Heart left ventricle (tissue), 13 donors: ENCODE measurements at regions not wholly inside any gene's neighbourhood (a gene's known extent, or its start where the extent isn't known, plus 50 kb on each side); places are given as distances from the start of the nearest gene placed in this dataset.

Experiments used
- POLR2A ChIP-seq, 2 donors: fragments of 450-650 bp; IDR thresholded peaks; one replicate each; pipeline ENCODE4 v1.6.1; 2017; ENCODE audit warnings: antibody characterized with exemption in 2 of 2, mild to moderate bottlenecking in 2 of 2, moderate library complexity in 2 of 2
- TF ChIP-seq, protein P1 (sequence below), 12 donors: fragments of 200-600 bp; sonication (generic) in 4 of 12; IDR thresholded peaks; one replicate each; pipeline versions ENCODE4 v1.5.0 to v1.8.0; 2018 to 2022; ENCODE audit warnings: antibody characterized with exemption in 12 of 12, mild to moderate bottlenecking in 5 of 12
- donor health status: ischemic (EF 13 %, LVEDD 7.1; RV severe dilation, severe dysfunction).
- donor health status: DM: no; HTN: yes; CAD: no.
- donor health status: DM: no; HTN: no; CAD: no.
- donor health status: ischemic (EF 25% LVEDD 6.9; RV normal size, moderate dysfunction).
- donor health status: ischemic (EF 25% LVEDD 5.7; RV mildly dilated, moderate dysfunction).
- donor health status: ischemic (EF 35%, LVEDD 5.7; RV mildly dilated, moderate dysfunction).
- donor health status: nonischemic (EF 11% LVEDD 7.7; RV severe dilation, severe dysfunction).
- donor health status: DM: yes; HTN: yes; CAD: no.
- donor health status: PGD.
- donor health status: ischemic (EF 29% LVEDD 5.4; RV normal size, mild dysfunction).
- donor health status: nonischemic (EF 23%, LVEDD 6.1; RV moderate dilation, normal function).

DNA sequence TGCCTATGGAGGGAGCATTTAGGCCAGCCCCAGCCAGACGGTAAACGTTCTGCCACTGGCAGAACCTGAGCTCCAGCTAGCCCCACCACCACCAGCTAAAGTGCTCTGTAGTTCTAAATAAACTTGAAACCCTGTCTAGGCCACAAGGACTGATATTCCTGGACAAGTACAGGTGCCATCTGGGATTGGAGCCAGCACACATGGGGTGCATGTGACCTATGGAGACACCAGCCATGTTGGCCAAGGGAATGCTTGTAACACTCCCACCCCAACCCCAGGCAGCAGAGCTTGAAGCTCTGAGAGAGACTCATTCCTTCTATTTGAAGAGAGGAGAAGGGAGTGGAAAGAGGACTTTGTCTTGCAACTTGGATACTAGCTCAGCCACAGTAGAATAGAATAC is 284.5 kb upstream of the DCBLD2 start:
- TF ChIP-seq, protein P1, sequence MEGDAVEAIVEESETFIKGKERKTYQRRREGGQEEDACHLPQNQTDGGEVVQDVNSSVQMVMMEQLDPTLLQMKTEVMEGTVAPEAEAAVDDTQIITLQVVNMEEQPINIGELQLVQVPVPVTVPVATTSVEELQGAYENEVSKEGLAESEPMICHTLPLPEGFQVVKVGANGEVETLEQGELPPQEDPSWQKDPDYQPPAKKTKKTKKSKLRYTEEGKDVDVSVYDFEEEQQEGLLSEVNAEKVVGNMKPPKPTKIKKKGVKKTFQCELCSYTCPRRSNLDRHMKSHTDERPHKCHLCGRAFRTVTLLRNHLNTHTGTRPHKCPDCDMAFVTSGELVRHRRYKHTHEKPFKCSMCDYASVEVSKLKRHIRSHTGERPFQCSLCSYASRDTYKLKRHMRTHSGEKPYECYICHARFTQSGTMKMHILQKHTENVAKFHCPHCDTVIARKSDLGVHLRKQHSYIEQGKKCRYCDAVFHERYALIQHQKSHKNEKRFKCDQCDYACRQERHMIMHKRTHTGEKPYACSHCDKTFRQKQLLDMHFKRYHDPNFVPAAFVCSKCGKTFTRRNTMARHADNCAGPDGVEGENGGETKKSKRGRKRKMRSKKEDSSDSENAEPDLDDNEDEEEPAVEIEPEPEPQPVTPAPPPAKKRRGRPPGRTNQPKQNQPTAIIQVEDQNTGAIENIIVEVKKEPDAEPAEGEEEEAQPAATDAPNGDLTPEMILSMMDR (IDR thresholded peaks at IDR 0.05): no peak
- TF ChIP-seq POLR2A (IDR thresholded peaks at IDR 0.05): no peak
